Endothelial cell of umbilical vein (primary cell): ENCODE measurements at regions not wholly inside any gene's neighbourhood (a gene's known extent, or its start where the extent isn't known, plus 50 kb on each side); places are given as distances from the start of the nearest gene placed in this dataset.
"Not testable (repeated sequence)": the region's sequence is repeated elsewhere in the genome, so short reads cannot be mapped to it uniquely, and the experiment has no call there.

Source experiments
- BruUV-seq: library from RNA; stranded (reverse); fragments of 400-500 nt; replicated peaks from 2 replicates; lab custom pipeline; 2021; lab: Mats Ljungman, UMichigan
- CTCF ChIA-PET: fragments of 300-600, 350-600 bp; sonication (Branson Sonifier 250); formaldehyde crosslinking; loops from one replicate; lab custom pipeline; 2021; ENCODE audit warnings: antibody characterized with exemption, inconsistent platforms; lab: Charles Lee
- POLR2A ChIA-PET: fragments of 300-600, 350-600 bp; sonication (Branson Sonifier 250); formaldehyde crosslinking; loops from one replicate; lab custom pipeline; 2021; ENCODE audit warnings: antibody characterized with exemption, inconsistent platforms; lab: Charles Lee
- DNase-seq: peaks from one replicate; pipeline ENCODE4 v3.0.0-alpha.2; 2011; ENCODE audit warnings: low read depth, low spot score
- FAIRE-seq: peaks from 2 replicates; lab custom pipeline; 2011; peaks lifted over from hg19 to GRCh38; lab: Jason Lieb, UNC
- H2AFZ ChIP-seq: 2 replicates; pipeline ENCODE4 v1.6.0; 2012; ENCODE audit warnings: low read depth, low read length, control low read depth, inconsistent platforms
- H3K27ac ChIP-seq: 2 replicates; pipeline ENCODE4 v1.5.1; 2011; ENCODE audit warnings: low read depth, mild to moderate bottlenecking, control low read depth, low read length, moderate library complexity; ENCODE audit not compliant: insufficient read depth
- H3K27me3 ChIP-seq, 2 experiments: 2 replicates each; pipeline versions ENCODE4 v1.6.0 to v1.6.1; 2011; ENCODE audit warnings: low read length in 2 of 2, mixed read lengths in 1 of 2; ENCODE audit not compliant: control insufficient read depth in 2 of 2, insufficient read depth in 2 of 2
- H3K36me3 ChIP-seq, 2 experiments: 2 replicates in 1 of 2; 3 replicates in 1 of 2; pipeline ENCODE4 v1.5.1; 2011; ENCODE audit warnings: low read length in 2 of 2, mild to moderate bottlenecking in 1 of 2, moderate library complexity in 1 of 2; ENCODE audit not compliant: control insufficient read depth in 2 of 2, insufficient read depth in 2 of 2; ENCODE audit errors: extremely low read depth in 1 of 2
- H3K4me1 ChIP-seq: 3 replicates; pipeline ENCODE4 v1.5.1; 2011; ENCODE audit warnings: mild to moderate bottlenecking, low read length; ENCODE audit not compliant: control insufficient read depth, insufficient read depth; ENCODE audit errors: extremely low read depth
- H3K4me2 ChIP-seq: 2 replicates; pipeline ENCODE4 v1.6.1; 2011; ENCODE audit warnings: low read length, control low read depth, mixed read lengths; ENCODE audit not compliant: insufficient read depth
- H3K4me3 ChIP-seq, 3 experiments: fragments of 200-600 bp in 1 of 3; sonication (generic), shearing (Covaris generic) in 1 of 3; replicated peaks in 1 of 3; 2 replicates each; pipeline ENCODE4 v1.5.1; 2011 to 2016; ENCODE audit warnings: control low read depth in 3 of 3, low read length in 3 of 3, mild to moderate bottlenecking in 2 of 3, inconsistent platforms in 1 of 3, low read depth in 1 of 3, moderate library complexity in 1 of 3; ENCODE audit not compliant: insufficient read depth in 1 of 3
- H3K79me2 ChIP-seq: 2 replicates; pipeline ENCODE4 v1.6.0; 2012; ENCODE audit warnings: low read length, inconsistent platforms; ENCODE audit not compliant: control insufficient read depth, insufficient read depth
- H3K9ac ChIP-seq: replicated peaks from 2 replicates; pipeline ENCODE3; 2011; ENCODE audit warnings: low read length, control low read depth; ENCODE audit not compliant: insufficient read depth; ENCODE audit errors: extremely low read depth
- H3K9me1 ChIP-seq: replicated peaks from 3 replicates; pipeline ENCODE4 v1.6.0; 2011; ENCODE audit warnings: mild to moderate bottlenecking, low read length; ENCODE audit not compliant: control insufficient read depth, insufficient read depth; ENCODE audit errors: extremely low read depth
- H3K9me3 ChIP-seq: replicated peaks from 2 replicates; pipeline ENCODE4 v1.5.1; 2012; ENCODE audit warnings: low read length, inconsistent platforms; ENCODE audit not compliant: control insufficient read depth, insufficient read depth
- H4K20me1 ChIP-seq: replicated peaks from 2 replicates; pipeline ENCODE3; 2011; ENCODE audit warnings: mild to moderate bottlenecking, low read length; ENCODE audit not compliant: control insufficient read depth, insufficient read depth; ENCODE audit errors: extremely low read depth
- EZH2 ChIP-seq: IDR thresholded peaks from 2 replicates; pipeline ENCODE4 v1.6.1; 2012; ENCODE audit warnings: borderline replicate concordance, low read depth, mild to moderate bottlenecking, moderate library complexity, low read length, inconsistent platforms; ENCODE audit not compliant: severe bottlenecking
- FOS ChIP-seq: IDR thresholded peaks from 2 replicates; pipeline ENCODE4 v1.6.1; 2011; ENCODE audit warnings: mild to moderate bottlenecking, low read length, moderate library complexity, borderline replicate concordance; ENCODE audit not compliant: insufficient read depth
- GATA2 ChIP-seq: IDR thresholded peaks from 2 replicates; pipeline ENCODE4 v1.7.0; 2011; ENCODE audit warnings: low read depth, mild to moderate bottlenecking, moderate library complexity, mixed read lengths, low read length; ENCODE audit not compliant: insufficient read length, insufficient read depth
- MAX ChIP-seq: IDR thresholded peaks from 2 replicates; pipeline ENCODE4 v1.6.1; 2011; ENCODE audit not compliant: insufficient read depth, insufficient read length
- POLR2AphosphoS5 ChIP-seq: IDR thresholded peaks from 2 replicates; pipeline ENCODE4 v1.6.1; 2012; ENCODE audit warnings: low read depth, mild to moderate bottlenecking, control low read depth, low read length, moderate library complexity; ENCODE audit not compliant: insufficient read depth
- dilution Hi-C: fragments of 300-500 bp; cut with MboI; formaldehyde crosslinking; loops from one replicate; pipeline ENCODE4 v1.15.0; 2019; ENCODE audit warnings: low sequenced_read_pairs; ENCODE audit not compliant: extremely low pct_ligation_motif_present
- intact Hi-C: fragments of 100-400 bp; cut with micrococcal nuclease; formaldehyde crosslinking; loops from one replicate; pipeline ENCODE4 v1.10.0; 2022

DNA sequence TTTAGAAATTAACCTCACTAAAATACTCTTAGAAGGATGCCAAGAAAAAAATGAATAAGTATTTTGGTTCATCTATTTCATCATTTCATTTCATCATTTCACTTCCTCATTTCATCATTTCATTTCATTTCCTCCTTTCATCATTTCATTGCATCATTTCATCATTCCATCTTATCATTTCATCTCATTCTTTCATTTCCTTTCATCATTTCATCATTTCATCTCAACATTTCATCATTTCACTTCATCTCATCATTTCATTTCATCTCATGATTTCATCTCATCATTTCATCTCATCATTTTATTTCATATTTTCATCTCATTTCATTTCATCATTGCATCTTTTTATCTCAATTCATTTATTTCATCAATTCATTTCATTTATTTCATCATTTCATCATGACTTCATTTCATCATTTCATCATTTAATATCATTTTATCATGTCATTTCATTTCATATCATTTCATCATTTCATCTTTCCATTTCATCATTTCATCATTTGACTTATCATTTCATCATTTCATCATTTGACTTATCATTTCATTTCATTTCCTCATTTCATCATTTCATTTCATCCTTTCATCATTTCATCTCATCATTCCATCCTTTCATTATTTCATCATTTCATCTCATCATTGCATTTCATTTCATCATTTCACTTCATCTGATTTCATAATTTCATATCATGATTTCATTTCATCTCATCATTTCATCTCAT lies 129.9 kb downstream of the ZNF92 start:
- ChIA-PET CTCF (no interaction called here), POLR2A (no interaction called here)
- Histone ChIP-seq H3K36me3 (no peaks in the 10 kb centered on the region), H3K4me1 (no peaks in the 10 kb centered on the region), H3K27ac (no peak overlapping the region), H3K4me3 (no peak overlapping the region), H3K4me2 (no peak overlapping the region), H3K27me3 (peaks cover 0 to 2% of the 10 kb centered on the region in 2 experiments), H4K20me1 (no peaks in the 10 kb centered on the region), H3K9ac (no peak overlapping the region), H3K9me3 (no peaks in the 10 kb centered on the region), H3K9me1 (no peaks in the 10 kb centered on the region), H2AFZ (no peak overlapping the region), H3K79me2 (no peaks in the 10 kb centered on the region)
- dilution Hi-C loops, result no loop called here
- FAIRE-seq (no peak), DNase-seq (no peak)
- intact Hi-C loops, result no loop called here
- TF ChIP-seq POLR2AphosphoS5, result no peak
- TF ChIP-seq FOS, result no peak
- TF ChIP-seq GATA2, result no peak
- no peak for TF ChIP-seq MAX
- TF ChIP-seq EZH2, result no peak
- BruUV-seq, result no TSS peak

- H3K27ac ChIP-seq, dilution Hi-C loops, H3K9ac ChIP-seq, CTCF ChIA-PET, FAIRE-seq, H3K9me1 ChIP-seq, H3K4me3 ChIP-seq, H3K4me1 ChIP-seq, H2AFZ ChIP-seq, POLR2A ChIA-PET, H3K79me2 ChIP-seq, intact Hi-C loops, H3K4me2 ChIP-seq, DNase-seq, H4K20me1 ChIP-seq, H3K36me3 ChIP-seq, H3K9me3 ChIP-seq, H3K27me3 ChIP-seq, BruUV-seq: not testable (repeated sequence)
Observed at GRCh38 chr7:65504504-65505319, 131.1 kb downstream of the ZNF92 start.

GRCh38 chr7:65505320-65505633 lies 131.6 kb downstream of the ZNF92 start:
- dilution Hi-C loops, result not testable (repeated sequence)

More at GRCh38 chr7:65505320-65505633, 131.6 kb downstream of the ZNF92 start:
- BruUV-seq, H4K20me1 ChIP-seq, H3K9ac ChIP-seq, H3K79me2 ChIP-seq, H3K4me1 ChIP-seq, POLR2A ChIA-PET, H3K4me2 ChIP-seq, H3K9me1 ChIP-seq, FAIRE-seq, DNase-seq, H3K9me3 ChIP-seq, H2AFZ ChIP-seq, H3K36me3 ChIP-seq, CTCF ChIA-PET, H3K4me3 ChIP-seq, intact Hi-C loops, H3K27ac ChIP-seq: not testable (repeated sequence)
- H3K27me3 ChIP-seq, result peaks cover 2 to 13% of the 10 kb centered on the region in 2 experiments
